ENCODE measurements at regions not wholly inside any gene's neighbourhood (a gene's known extent, or its start where the extent isn't known, plus 50 kb on each side); places are given as distances from the start of the nearest gene placed in this dataset.
"Not testable (repeated sequence)": the region's sequence is repeated elsewhere in the genome, so short reads cannot be mapped to it uniquely, and the experiment has no call there.

DNA sequence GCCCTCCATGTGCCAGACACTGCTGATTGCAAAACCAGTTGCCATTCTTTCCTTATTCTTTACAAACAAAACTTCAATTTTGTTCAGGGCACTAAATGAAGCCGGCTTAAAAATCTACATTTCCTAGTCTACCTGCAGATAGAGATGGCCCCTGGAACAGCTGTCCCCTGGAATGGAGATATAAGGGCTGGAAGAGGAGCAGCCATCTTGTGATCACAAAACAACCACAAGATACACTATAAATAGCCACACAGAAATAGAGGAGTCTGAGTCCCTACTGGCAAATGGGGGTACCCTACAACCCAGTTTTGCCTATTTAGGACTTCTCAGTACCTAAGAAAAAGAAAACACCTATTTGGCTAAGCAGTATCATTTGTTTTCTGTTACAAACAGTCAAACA, 115.9 kb upstream of the BEND6 start:
- no peak overlapping the region for H3K4me3 ChIP-seq (ENCODE audit: low read length in 2 of 2)
- H3K9me3 ChIP-seq (ENCODE audit: control insufficient read depth in 2 of 2, low read length in 2 of 2) = no peaks in the 10 kb centered on the region
- H3K4me1 ChIP-seq (ENCODE audit: control insufficient read depth, insufficient read depth, low read length) = no peaks in the 10 kb centered on the region
- H3K9ac ChIP-seq (ENCODE audit: low read length in 2 of 2) = no peak overlapping the region
- no peak overlapping the region for H3K27ac ChIP-seq (ENCODE audit: low read length)
- H3K27me3 ChIP-seq (ENCODE audit: control insufficient read depth in 1 of 2, insufficient read depth in 2 of 2, low read length in 2 of 2) = no peaks in the 10 kb centered on the region
- no peaks in the 10 kb centered on the region for H3K36me3 ChIP-seq (ENCODE audit: control insufficient read depth in 2 of 2, insufficient read depth in 2 of 2, low read length in 2 of 2)

- Histone ChIP-seq H3K27me3 (ENCODE audit: control insufficient read depth in 1 of 2, insufficient read depth in 2 of 2, low read length in 2 of 2) (no peaks in the 10 kb centered on the region), H3K9ac (ENCODE audit: low read length in 2 of 2) (peak overlapping the region in 1 of 2 donors; percentile 10), H3K4me1 (ENCODE audit: control insufficient read depth, insufficient read depth, low read length) (no peaks in the 10 kb centered on the region), H3K9me3 (ENCODE audit: control insufficient read depth in 2 of 2, low read length in 2 of 2) (no peaks in the 10 kb centered on the region), H3K36me3 (ENCODE audit: control insufficient read depth in 2 of 2, insufficient read depth in 2 of 2, low read length in 2 of 2) (no peaks in the 10 kb centered on the region), H3K4me3 (ENCODE audit: low read length in 2 of 2) (no peak overlapping the region), H3K27ac (ENCODE audit: low read length) (no peak overlapping the region)
Observed at GRCh38 chr6:56838016-56838555, 116.8 kb upstream of the BEND6 start.

DNA sequence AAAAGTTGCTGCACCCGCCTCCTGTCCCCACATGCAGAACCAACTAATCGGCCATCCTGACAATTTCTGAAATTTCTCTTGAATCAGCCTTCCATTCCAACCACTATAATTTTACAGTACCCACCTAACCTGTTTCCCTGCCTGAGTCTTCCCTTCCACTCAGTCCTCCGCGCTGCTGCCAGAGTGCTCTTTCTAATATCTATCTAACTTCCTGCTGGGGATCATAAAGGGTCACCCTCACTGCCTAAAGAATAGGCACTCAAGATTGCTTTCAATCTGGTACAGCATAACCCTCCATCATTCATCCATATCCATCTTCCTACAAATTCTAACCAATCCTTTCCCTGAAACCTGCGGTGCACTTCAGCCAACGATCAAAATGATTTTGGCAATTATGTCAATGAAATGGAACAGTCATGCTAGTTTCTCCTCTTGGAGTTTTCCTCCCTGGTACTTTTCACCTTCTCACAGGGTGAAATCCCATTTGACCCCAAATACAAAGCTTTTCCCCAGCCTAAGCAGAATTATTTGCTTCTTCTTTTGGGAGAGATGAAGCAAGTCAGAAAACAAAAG, 117.5 kb upstream of the BEND6 start:
- Histone ChIP-seq H3K27ac (ENCODE audit: low read length) (no peak overlapping the region), H3K9me3 (ENCODE audit: control insufficient read depth in 2 of 2, low read length in 2 of 2) (no peaks in the 10 kb centered on the region), H3K4me3 (ENCODE audit: low read length in 2 of 2) (no peak overlapping the region), H3K4me1 (ENCODE audit: control insufficient read depth, insufficient read depth, low read length) (no peaks in the 10 kb centered on the region), H3K36me3 (ENCODE audit: control insufficient read depth in 2 of 2, insufficient read depth in 2 of 2, low read length in 2 of 2) (no peaks in the 10 kb centered on the region), H3K27me3 (ENCODE audit: control insufficient read depth in 1 of 2, insufficient read depth in 2 of 2, low read length in 2 of 2) (no peaks in the 10 kb centered on the region), H3K9ac (ENCODE audit: low read length in 2 of 2) (no peak overlapping the region)

GRCh38 chr6:56835612-56836011, 119.3 kb upstream of the BEND6 start:
- Histone ChIP-seq H3K9ac (ENCODE audit: low read length in 2 of 2) (no peak overlapping the region), H3K4me3 (ENCODE audit: low read length in 2 of 2) (no peak overlapping the region), H3K9me3 (ENCODE audit: control insufficient read depth in 2 of 2, low read length in 2 of 2) (no peaks in the 10 kb centered on the region), H3K27me3 (ENCODE audit: control insufficient read depth in 1 of 2, insufficient read depth in 2 of 2, low read length in 2 of 2) (no peaks in the 10 kb centered on the region), H3K27ac (ENCODE audit: low read length) (no peak overlapping the region), H3K4me1 (ENCODE audit: control insufficient read depth, insufficient read depth, low read length) (no peaks in the 10 kb centered on the region), H3K36me3 (ENCODE audit: control insufficient read depth in 2 of 2, insufficient read depth in 2 of 2, low read length in 2 of 2) (no peaks in the 10 kb centered on the region)

GRCh38 chr6:56833873-56834272, 121.0 kb upstream of the BEND6 start:
- Histone ChIP-seq H3K9ac (ENCODE audit: low read length in 2 of 2) (no peak overlapping the region), H3K4me3 (ENCODE audit: low read length in 2 of 2) (no peak overlapping the region), H3K27ac (ENCODE audit: low read length) (no peak overlapping the region), H3K27me3 (ENCODE audit: control insufficient read depth in 1 of 2, insufficient read depth in 2 of 2, low read length in 2 of 2) (no peaks in the 10 kb centered on the region), H3K4me1 (ENCODE audit: control insufficient read depth, insufficient read depth, low read length) (no peaks in the 10 kb centered on the region), H3K9me3 (ENCODE audit: control insufficient read depth in 2 of 2, low read length in 2 of 2) (no peaks in the 10 kb centered on the region), H3K36me3 (ENCODE audit: control insufficient read depth in 2 of 2, insufficient read depth in 2 of 2, low read length in 2 of 2) (no peaks in the 10 kb centered on the region)

DNA sequence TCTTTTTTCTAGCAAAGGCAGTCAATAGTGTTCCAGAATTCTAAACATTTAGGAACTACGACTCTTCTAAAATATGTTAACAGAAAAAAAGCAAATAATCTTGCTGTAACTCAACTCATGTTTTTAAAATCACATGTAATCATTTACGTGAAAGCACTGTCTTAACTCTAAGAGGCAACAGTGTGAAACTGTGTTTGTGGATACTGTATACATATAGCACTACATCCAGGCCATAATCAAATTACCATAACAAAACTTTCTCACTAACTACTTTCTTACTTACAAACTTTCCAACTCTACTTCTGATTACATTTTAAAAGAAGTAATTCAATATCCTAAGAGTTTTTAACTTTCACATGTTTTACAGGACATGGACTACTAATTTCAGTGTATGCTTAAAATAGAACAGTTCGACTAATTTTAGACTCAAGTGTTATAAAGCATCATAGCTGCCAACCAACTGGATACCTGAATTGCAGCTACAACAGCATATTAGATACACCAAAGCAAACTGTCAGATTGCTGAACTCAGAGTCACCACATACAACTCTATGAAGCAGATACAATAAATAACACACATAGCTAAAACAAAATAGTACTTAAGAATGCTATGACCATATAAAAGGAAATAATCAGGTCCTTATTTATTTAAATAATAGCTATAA, 121.6 kb upstream of the BEND6 start:
- H3K9me3 ChIP-seq (ENCODE audit: control insufficient read depth in 2 of 2, low read length in 2 of 2) = no peaks in the 10 kb centered on the region
- no peak overlapping the region for H3K27ac ChIP-seq (ENCODE audit: low read length)
- H3K4me1 ChIP-seq (ENCODE audit: control insufficient read depth, insufficient read depth, low read length) = no peaks in the 10 kb centered on the region
- H3K36me3 ChIP-seq (ENCODE audit: control insufficient read depth in 2 of 2, insufficient read depth in 2 of 2, low read length in 2 of 2) = no peaks in the 10 kb centered on the region
- H3K9ac ChIP-seq (ENCODE audit: low read length in 2 of 2) = no peak overlapping the region
- no peaks in the 10 kb centered on the region for H3K27me3 ChIP-seq (ENCODE audit: control insufficient read depth in 1 of 2, insufficient read depth in 2 of 2, low read length in 2 of 2)
- H3K4me3 ChIP-seq (ENCODE audit: low read length in 2 of 2) = no peak overlapping the region

GRCh38 chr6:56832225-56832624, 122.7 kb upstream of the BEND6 start:
- H3K4me1 ChIP-seq (ENCODE audit: control insufficient read depth, insufficient read depth, low read length) = no peaks in the 10 kb centered on the region
- H3K36me3 ChIP-seq (ENCODE audit: control insufficient read depth in 2 of 2, insufficient read depth in 2 of 2, low read length in 2 of 2) = no peaks in the 10 kb centered on the region
- no peaks in the 10 kb centered on the region for H3K9me3 ChIP-seq (ENCODE audit: control insufficient read depth in 2 of 2, low read length in 2 of 2)
- no peaks in the 10 kb centered on the region for H3K27me3 ChIP-seq (ENCODE audit: control insufficient read depth in 1 of 2, insufficient read depth in 2 of 2, low read length in 2 of 2)
- no peak overlapping the region for H3K27ac ChIP-seq (ENCODE audit: low read length)
- no peak overlapping the region for H3K9ac ChIP-seq (ENCODE audit: low read length in 2 of 2)
- no peak overlapping the region for H3K4me3 ChIP-seq (ENCODE audit: low read length in 2 of 2)

DNA sequence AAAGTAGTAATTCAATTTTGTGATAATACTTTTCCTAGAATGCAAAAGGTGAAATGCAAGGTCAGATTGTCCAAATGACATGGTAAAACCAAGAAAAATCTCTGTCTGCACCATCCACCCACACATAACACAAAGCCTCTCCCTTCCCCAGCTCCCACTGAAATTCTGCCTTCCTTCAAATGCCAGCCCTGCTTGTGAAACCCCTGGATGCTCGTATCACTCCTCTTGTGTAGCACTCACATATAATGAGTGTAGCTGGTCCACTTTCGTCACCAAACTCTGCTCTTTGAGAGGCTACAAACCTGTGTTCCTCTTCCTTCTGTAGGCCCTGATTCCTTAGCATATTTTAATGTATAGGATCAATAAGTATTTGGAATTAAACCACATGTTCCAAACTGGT, 123.6 kb upstream of the BEND6 start:
- Histone ChIP-seq H3K36me3 (ENCODE audit: control insufficient read depth in 2 of 2, insufficient read depth in 2 of 2, low read length in 2 of 2) (no peaks in the 10 kb centered on the region), H3K27ac (ENCODE audit: low read length) (no peak overlapping the region), H3K9me3 (ENCODE audit: control insufficient read depth in 2 of 2, low read length in 2 of 2) (no peaks in the 10 kb centered on the region), H3K27me3 (ENCODE audit: control insufficient read depth in 1 of 2, insufficient read depth in 2 of 2, low read length in 2 of 2) (no peaks in the 10 kb centered on the region), H3K4me1 (ENCODE audit: control insufficient read depth, insufficient read depth, low read length) (no peaks in the 10 kb centered on the region), H3K9ac (ENCODE audit: low read length in 2 of 2) (no peak overlapping the region), H3K4me3 (ENCODE audit: low read length in 2 of 2) (no peak overlapping the region)

GRCh38 chr6:56827908-56828649, 126.8 kb upstream of the BEND6 start:
- H3K9me3 ChIP-seq (ENCODE audit: control insufficient read depth in 2 of 2, low read length in 2 of 2) = no peaks in the 10 kb centered on the region
- no peak overlapping the region for H3K9ac ChIP-seq (ENCODE audit: low read length in 2 of 2)
- H3K4me1 ChIP-seq (ENCODE audit: control insufficient read depth, insufficient read depth, low read length) = no peaks in the 10 kb centered on the region
- no peaks in the 10 kb centered on the region for H3K36me3 ChIP-seq (ENCODE audit: control insufficient read depth in 2 of 2, insufficient read depth in 2 of 2, low read length in 2 of 2)
- no peak overlapping the region for H3K4me3 ChIP-seq (ENCODE audit: low read length in 2 of 2)
- no peak overlapping the region for H3K27ac ChIP-seq (ENCODE audit: low read length)
- no peaks in the 10 kb centered on the region for H3K27me3 ChIP-seq (ENCODE audit: control insufficient read depth in 1 of 2, insufficient read depth in 2 of 2, low read length in 2 of 2)

- H3K4me3 ChIP-seq (ENCODE audit: low read length in 2 of 2); H3K9me3 ChIP-seq (ENCODE audit: control insufficient read depth in 2 of 2, low read length in 2 of 2); H3K36me3 ChIP-seq (ENCODE audit: control insufficient read depth in 2 of 2, insufficient read depth in 2 of 2, low read length in 2 of 2); H3K9ac ChIP-seq (ENCODE audit: low read length in 2 of 2); H3K4me1 ChIP-seq (ENCODE audit: control insufficient read depth, insufficient read depth, low read length); H3K27me3 ChIP-seq (ENCODE audit: control insufficient read depth in 1 of 2, insufficient read depth in 2 of 2, low read length in 2 of 2); H3K27ac ChIP-seq (ENCODE audit: low read length): not testable (repeated sequence)
Observed at GRCh38 chr6:56824431-56824830, 130.5 kb upstream of the BEND6 start.

DNA sequence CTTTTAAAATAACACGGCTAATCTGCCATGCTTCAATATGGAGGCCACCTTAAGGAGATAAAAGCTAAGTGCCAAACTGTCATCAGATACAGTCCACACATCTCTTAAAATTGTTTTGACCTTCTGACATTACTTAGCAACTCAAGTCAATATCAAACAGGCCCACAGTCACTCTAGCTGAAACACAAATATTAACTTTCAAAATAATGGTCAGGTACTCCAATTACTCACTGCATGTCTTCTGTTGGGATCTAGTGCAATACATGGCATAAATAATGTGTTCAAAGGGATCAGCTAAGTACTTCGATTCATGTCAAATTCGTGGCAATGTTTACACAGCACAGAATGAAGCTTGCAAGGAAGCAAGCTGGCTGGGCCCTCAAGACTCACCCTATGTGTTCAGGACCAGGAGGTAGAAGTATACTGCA, 133.9 kb upstream of the BEND6 start:
- Histone ChIP-seq H3K4me1 (ENCODE audit: control insufficient read depth, insufficient read depth, low read length) (no peaks in the 10 kb centered on the region), H3K9ac (ENCODE audit: low read length in 2 of 2) (no peak overlapping the region), H3K27ac (ENCODE audit: low read length) (no peak overlapping the region), H3K27me3 (ENCODE audit: control insufficient read depth in 1 of 2, insufficient read depth in 2 of 2, low read length in 2 of 2) (no peaks in the 10 kb centered on the region), H3K4me3 (ENCODE audit: low read length in 2 of 2) (no peak overlapping the region), H3K36me3 (ENCODE audit: control insufficient read depth in 2 of 2, insufficient read depth in 2 of 2, low read length in 2 of 2) (no peaks in the 10 kb centered on the region), H3K9me3 (ENCODE audit: control insufficient read depth in 2 of 2, low read length in 2 of 2) (no peaks in the 10 kb centered on the region)

Measured in stomach smooth muscle (tissue), 2 donors.